NOMO-1 (cell line): ENCODE measurements at regions not wholly inside any gene's neighbourhood (a gene's known extent, or its start where the extent isn't known, plus 50 kb on each side); places are given as distances from the start of the nearest gene placed in this dataset.
"Not testable (repeated sequence)": the region's sequence is repeated elsewhere in the genome, so short reads cannot be mapped to it uniquely, and the experiment has no call there.

Experiments used
- DNase-seq, 2 experiments: peaks; one replicate each; lab custom pipeline; 2025; ENCODE audit not compliant: unreplicated experiment in 2 of 2; lab: John Stamatoyannopoulos, UW

DNA sequence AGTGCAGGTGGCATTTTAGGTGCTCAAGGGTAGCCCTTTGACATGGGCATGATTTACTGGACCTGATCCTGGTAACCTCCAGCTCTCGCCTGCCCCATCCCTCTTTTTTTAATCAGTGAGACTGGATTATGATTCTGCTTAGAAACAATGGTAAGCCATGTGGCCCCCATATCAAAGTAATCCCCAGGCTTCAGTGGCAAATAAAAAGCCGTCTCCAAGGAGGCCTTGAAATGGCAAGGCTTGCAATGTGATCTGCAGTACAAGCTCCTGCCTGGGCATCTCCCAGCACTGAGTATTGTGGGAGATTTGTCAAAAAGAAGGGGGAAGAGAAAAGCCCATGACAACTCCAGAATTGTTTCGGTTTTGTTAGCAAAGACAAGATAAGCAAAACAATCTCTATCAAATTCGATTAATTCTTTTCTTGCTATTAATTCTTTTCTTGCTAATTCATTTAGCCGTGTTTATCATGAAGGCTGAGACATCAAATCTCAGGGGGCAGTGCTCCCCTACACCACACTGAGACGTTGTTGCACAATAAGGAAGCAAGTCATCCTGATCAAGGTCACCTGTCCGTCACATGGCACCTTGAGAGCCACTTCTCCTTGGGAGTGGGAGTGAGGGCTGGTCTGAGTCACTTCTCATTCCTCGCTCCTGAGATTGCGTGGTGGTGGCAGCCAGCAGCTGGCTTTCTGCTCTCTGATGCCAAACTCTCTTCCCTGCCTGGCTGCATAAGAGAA lies 312.7 kb upstream of the GATB start:
- DNase-seq, result peak in 1 of 2 experiments; percentile 31

DNA sequence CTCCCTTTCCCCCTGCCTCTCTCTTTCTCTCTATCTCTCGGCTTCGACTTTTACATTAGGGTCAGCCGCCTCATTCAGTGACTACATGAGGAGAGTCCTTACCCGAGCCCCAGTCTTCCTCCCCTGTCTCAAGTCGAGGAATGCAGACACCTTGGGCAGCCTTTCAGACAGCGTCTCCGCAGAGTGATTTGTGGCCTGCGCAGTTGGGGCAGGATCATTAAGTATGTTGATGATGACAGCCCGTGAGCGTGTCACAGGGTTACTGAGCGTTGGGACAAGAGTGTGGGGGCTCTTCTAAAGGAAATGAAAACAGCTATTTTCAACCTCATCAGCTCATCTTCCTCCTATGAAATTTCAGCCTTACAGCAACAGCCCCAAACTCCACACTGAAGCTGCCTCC lies 312.1 kb upstream of the GATB start:
- peak; percentile 56 to 60 for DNase-seq

DNA sequence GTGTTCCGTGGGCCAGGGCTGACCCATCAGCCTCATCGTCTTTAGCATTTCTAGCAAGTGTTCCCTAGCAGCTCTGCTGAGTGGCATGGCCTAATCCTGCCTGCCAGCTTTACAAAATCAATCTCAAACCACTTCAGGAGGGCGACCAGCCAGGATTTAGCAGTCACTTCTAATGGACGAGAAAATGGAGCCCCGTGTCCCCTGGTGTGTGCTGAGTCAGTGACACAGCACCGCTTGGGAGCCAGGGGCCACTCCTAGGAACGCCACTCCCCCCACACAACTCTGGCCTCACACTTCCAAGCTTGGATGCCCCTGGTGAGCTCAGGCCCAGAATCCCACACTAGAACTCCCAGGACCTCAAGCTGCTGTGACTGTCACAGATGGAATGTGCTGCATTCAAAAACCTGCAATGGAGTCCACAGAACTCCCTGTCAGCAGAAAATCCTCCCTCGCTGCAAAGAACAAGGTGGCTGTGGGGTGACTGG lies 311.2 kb upstream of the GATB start:
- DNase-seq, result no peak

DNA sequence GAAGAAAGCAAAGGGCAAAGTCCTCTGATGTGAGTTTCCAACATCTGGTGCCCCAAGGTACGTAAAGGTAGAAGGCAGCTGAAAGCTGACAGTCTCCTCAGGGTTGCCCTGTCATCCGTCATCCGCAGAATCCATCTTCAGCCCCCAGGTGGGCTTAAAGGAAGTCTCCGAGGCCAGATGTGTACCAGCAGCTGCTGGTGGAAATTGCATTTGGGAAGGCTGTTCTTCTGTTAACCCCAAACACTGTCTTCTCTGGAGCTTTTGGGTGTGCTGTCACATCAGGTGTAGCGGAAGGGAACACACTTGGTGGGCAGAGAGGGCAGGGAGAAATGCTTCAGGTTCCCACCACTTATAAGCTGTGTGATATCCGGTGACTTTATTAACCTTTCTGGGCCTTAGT lies 310.0 kb upstream of the GATB start:
- no peak for DNase-seq

DNA sequence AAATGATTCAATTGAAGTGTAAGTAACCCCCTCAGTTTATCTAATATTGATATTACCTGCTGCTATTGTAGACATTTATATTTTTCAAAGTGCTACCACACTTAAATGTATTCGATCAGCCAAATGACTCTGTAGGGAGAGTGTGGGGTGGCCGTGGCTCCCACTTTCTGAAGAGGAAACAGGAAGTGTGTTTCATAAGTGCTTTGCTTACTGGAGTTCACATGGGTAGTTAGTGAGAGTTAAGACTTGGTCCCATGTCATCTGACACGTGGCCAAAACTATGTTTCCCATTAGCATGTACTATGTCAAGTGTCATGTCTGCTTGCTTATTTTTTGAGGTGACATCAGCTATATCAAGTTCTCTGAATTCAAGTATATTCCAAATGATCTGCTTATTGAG lies 308.1 kb upstream of the GATB start:
- no peak for DNase-seq

DNA sequence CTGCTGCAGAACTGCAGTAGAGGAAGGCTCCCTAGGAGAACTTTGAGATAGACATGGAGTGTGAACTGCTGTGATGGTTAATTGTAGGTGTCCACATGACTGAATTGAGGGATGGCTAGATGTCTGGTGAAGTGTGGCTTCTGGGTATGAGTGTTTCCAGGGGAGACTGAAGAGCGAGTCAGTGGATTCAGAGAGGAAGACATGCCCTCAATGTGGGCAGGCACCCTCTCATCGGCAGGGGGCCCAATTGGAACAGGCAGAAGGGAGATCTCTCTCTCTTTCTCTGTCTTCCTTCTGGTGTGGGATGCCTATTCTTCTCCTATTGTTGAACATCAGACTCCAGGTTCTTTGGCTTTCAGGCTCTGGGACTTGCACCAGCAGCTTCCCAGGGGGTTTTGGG lies 304.7 kb upstream of the GATB start:
- no peak for DNase-seq

DNA sequence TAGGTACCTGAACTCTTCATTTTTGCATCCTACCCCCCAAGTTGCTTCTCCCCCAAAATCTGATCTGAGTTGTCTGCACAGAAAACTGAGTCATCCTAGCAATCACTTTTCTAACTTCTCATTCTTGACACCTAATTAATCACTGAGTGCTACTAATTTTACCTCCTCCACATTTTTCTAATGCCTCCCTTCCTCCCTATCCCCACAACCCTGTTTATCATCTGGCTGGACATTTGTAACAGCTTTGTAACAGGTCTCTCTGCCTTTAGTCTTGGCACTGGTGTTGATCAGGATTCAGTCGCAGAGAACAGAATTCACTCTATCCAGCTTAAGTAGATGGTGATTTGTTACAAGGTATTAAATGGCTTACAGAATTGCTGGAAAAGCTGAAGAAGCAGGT lies 303.9 kb upstream of the GATB start:
- peak in 1 of 2 experiments; percentile 34 for DNase-seq

DNA sequence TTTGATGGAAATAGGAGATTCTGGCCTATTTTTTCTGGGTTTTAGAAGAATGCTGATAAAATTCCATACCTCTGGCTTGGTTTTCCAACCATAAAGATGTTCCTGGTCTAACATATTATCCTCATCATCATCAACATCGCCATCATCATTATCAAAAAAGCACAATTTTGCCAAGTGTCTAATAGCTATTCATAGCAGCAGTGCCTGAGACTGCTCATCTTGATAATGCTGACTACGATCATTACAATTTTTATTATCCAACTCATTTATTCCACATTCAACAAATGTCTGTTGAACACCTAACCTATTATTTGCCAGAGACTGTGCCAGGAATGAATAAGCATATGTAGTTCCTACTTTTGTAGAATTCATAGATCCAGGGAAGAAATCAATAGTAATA lies 303.5 kb upstream of the GATB start:
- DNase-seq, result no peak

DNA sequence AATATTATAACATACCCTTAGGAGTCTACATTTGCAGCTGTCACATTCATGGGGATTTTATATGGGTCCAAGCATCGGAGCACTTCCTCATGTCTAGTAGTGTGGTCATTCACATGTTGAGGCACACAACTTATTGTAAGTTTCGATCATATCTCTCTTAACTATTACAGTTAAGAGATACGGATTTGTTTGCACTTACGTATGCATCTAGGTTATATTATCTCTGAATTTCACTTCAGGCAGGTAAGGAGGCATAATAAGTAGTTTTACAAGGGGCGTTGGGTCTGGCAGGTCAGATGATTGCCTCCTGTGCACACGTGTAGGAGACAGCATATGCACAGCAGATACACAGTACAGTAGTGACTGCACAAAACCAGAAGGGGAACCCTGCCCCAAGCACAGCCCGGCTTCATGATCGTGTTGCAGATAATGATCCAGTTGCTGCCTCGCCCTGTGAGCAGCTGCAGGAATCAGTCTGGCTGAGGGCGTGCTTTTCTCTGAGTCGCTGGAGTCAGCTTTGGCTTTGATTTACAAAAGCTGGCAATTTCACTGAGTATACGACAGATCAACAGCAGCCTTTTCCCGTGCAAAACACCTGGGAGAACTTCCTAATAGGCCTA lies 302.9 kb upstream of the GATB start:
- DNase-seq, result peak; percentile 59 to 63

DNA sequence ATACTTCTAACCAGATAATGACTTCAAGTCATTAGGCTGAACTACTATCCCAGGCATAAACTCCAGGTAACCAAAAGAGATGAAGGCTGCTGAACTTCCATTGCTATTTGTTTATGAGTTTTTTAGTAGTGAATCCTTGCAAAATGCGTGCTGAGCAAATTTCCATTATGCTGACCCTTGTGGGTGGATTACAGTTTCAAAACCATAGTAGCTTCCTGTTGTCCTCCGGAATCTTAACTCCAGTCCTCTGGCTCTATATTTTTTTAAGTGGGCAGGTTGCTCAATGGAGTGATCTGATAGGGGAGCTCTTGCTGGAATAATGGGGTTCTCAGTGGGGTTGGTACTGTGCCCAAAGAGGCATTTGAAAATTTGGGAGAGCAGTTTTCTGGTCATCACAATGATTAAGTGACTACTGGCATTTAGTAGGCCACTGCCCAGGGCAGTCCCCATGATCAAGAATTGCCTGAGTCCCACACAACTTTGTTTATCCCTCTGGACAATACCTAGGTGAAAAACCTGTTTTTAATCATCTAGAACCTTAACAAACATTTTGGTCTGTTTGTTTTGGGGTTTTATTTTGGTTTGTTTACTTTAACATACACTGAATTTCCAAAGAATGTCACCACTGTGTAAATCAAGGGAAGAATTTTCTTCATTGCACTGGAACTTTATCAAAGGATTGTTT lies 302.3 kb upstream of the GATB start:
- DNase-seq, result peak in 1 of 2 experiments; percentile 24

DNA sequence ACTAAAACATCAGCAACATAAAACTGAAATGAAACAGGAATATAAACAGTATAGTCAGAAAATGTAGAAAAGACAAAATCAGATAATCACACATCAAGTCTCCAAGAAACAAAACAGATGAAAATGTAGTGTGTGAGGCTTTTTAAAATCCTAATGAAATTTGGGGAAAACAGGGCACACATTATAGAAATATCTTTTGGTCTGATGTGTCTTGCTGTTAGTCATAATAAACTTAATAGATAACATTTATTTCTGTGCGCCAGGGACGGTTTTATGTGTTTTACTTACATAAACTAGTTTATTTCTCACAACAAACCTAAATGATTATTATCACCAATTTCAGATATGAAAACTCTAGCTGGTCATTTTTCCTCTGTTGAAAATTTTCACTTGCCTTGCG lies 293.9 kb upstream of the GATB start:
- no peak for DNase-seq

DNA sequence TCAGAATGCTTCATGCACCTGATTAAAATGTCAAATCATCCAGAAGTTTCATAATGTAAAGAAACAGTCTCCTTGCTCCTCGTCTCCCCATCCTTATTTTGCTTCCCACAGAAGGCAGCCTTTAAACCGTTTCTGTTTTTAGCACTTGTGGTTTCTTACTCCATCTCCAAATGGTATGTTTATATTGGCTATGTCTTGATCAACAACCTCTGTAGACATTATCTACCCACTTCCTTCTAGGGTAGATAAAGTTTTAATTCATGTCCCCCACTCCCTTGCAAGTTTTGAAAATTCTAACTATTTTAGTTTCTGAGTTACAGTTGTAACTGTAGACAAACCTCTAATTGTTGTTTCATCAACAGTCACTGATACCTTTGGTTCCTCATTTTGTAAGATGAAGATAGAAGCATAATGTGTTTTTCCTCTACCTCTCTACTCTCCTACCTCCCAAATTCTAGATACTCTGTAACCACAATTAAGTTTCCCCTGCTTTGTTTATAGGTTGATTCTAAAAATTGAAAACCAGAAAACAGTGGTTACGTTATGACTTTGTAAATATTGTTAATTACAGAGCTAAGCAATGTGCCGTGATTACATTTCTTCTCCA lies 291.7 kb upstream of the GATB start:
- peak; percentile 90 to 98 for DNase-seq

DNA sequence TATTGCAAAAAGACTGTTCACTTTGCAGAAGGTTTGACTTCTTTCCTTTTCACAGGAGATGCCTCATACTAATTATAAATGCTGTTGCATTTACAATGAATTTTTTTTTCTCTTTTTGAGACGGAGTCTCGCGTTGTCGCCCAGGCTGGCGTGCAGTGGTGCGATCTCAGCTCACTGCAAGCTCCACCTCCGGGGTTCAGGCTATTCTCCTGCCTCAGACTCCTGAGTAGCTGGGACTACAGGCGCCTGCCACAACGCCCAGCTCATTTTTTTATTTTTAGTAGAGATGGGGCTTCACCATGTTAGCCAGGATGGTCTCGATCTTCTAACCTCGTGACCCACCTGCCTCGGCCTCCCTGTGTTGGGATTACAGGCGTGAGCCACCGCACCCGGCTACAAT lies 290.5 kb upstream of the GATB start:
- not testable (repeated sequence) for DNase-seq

DNA sequence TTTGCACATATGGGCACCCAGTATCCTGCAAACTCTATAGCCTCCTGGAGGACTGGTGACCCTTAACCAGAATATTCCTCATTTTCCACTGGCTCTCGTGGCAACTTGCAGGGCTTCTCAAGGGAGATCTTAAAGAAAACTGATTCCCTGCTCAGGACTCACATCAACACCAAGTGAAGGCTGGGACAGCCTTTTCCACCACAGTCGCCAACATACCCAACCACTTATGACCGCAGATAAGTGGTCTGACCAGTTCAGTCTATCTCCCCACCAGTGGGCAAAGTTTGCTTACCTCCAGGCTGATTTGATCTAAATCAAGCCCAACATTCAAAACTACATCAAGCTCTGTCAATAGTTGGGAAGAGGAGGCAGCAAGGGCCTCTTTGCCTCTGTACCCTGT lies 289.3 kb upstream of the GATB start:
- DNase-seq, result no peak

DNA sequence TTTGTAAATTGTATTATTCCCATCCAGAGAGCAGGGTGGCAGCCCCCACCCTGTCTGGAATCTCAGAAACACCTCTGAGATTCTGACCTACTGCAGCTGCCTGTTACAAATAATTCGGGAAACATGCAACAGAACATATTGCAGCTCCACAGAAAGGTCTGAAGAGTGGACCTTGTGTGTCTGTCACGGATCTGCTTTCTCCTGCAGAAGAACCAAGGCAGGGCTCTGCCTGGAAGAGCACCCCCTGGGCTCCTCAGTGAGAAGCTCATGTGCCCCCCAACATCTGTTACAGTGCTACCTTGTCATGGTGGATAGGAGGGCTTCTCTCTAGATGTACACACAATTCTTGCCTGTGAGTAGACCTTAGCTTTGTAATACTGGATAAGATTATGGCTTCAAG lies 286.6 kb upstream of the GATB start:
- no peak for DNase-seq

DNA sequence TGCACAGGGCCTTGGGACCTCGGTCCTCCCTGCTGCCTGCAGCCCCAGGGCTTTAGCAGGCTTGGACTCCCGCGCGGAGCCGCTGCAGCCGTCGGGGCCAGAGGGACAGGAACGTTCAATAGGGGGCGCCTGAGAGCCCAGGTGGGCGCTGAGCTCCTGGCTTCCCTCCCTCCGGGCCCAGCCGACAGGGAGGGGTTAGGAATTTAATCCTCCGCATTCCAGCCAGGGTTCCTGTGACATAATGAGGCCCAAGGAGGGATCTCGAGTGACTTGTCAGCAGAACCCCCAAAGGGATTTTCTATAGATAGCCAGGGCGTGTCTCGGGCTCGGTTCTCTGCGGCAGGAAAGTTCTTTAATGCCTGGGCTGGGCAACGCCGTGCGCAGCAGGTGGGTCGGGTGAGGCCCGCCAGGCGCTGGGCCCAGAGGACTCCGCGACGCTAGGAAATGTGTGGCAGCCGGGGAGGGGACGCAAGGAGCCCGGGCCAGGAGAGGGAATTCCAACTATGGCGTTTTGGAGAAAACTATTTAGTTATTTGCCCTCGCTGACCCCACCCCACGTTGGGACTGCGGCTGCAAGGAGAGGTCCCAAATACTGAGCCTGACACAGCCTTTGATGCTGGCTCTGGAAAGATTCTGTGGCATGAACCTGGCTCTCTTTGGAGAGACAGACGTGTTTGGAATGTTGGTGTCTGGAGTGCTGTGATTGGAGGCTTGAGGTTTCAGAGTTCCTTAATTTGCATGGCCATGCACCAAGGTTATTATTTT lies 285.2 kb upstream of the GATB start:
- DNase-seq, result no peak

DNA sequence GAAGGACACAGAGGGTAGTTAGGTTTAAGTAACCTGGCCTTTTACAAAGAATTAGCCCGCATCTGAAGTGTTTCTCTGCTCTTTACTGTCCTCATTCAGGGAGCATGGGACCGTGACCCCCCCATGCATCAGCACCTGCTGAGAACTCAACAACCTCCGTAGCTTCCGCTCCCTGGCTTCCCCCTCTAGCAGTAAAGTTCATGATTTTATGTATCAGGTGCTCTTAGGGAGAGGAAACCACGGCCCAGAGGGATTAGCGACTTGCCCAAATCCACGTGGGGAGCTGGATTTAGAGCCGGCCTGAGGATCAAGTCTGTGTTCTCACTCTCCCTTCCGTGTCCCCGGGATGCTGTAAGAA lies 284.6 kb upstream of the GATB start:
- DNase-seq, result no peak

DNA sequence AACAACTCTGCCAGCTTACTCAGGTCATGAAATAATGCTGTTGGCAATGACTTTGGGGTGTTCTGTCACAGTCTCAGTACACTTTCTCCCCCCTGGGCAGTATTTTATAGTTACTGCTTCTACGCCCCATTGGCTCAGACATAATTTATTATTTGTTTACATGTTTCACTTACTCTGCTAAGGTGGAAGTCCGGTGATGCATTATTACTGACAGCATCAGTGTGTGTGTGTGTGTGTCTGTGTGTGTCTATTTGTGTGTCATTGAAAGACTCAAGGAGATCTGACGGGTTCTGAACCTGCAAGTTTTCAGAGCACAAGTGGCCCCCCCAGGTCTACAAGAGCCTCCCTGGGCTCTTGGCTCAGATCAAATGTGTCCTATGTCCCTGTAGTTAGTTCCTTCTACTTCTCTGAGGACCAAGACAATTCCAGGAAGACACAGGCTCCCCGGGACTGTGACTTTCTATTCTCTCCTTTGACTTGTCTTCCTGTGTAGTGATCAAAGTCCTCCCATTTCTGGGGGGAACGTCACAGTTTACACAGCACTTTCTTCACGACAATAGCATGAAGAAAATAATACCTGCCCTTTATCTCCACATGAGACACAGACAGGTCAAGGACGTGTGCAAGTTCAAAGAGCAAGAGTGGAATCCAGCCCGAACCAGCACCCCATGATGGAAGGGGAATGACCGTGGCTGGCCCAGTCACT lies 283.7 kb upstream of the GATB start:
- DNase-seq, result no peak

DNA sequence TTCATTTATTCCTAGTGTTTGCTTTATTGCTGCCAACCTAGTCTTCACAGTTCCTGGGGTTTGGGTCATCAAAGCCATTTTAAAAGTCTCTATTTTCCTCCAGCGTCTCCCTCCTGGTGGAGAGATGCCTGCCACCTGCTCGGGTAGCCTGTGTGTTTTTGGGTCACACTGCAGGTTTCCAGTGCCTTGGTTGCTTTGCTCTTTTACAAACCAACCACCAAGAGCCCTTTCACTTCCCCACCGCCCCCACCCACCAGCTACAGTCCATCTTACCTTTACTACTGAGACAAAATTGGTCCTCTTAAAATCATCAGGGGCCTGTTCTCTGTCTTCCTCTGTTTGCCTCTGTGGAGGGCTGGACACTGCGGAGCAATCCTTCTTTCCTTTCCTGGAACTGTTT lies 280.5 kb upstream of the GATB start:
- DNase-seq, result no peak

DNA sequence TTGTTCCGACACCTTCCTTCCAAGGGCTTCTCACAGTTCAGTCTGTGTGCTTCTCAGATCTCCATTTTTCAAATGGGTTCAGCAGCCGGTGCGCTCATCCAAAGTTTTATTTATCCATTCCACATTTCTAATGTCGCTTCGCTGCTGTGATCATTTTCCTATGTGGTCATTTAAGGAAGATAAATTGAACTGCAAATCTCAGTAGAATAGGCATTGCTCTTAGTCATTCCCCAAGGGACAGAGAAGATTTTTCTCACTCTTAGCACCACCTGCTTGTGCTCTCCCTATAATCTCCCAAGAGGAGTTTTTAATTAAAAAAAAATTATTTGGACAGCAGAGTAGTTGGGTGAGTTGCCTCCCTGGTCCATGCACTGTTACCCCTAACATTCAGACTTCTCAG lies 278.9 kb upstream of the GATB start:
- no peak for DNase-seq
